ENCODE measurements at regions not wholly inside any gene's neighbourhood (a gene's known extent, or its start where the extent isn't known, plus 50 kb on each side); places are given as distances from the start of the nearest gene placed in this dataset.

DNA sequence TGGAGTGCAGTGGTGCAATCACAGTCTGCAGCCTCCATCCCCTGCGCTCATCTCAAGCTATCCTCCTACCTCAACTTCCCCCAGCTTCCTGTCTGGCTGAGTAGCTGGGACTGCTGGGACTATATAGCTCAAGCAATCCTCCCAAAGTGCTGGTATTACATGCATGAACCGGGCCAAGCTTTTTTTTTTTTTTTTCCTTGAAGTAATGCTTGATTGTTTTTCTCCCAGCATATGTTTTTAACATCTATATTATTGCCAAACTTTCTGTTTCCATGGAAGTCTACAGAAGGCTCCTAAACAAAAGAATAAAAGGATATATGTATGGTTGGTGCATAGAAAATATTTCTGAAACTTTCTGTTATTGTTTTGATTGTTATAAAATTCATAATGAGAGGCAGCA, 853.6 kb downstream of the KCNA4 start:
- H3K9me3 ChIP-seq (ENCODE audit: control insufficient read depth in 1 of 2, insufficient read depth in 1 of 2, low read depth in 1 of 2, low read length in 2 of 2), result no peaks in the 10 kb centered on the region
- no peaks in the 10 kb centered on the region for H4K20me1 ChIP-seq (ENCODE audit: insufficient read depth)
- H3K27ac ChIP-seq (ENCODE audit: low read depth, low read length), result no peak overlapping the region
- no peaks in the 10 kb centered on the region for H3K79me2 ChIP-seq (ENCODE audit: insufficient read depth, low read length)
- intact Hi-C loops (cut with micrococcal nuclease), result loop anchor here (5.0 kb wide), 1 partner anchor 164 kb away; no protein-coding TSS in a partner anchor
- H3K4me3 ChIP-seq (replicated peaks in 1 of 2; ENCODE audit: low read depth in 1 of 2, low read length in 2 of 2), result no peak overlapping the region
- DNase-seq (ENCODE audit: low read depth, low spot score) (no peak), ATAC-seq (no peak)
- H3K4me2 ChIP-seq (ENCODE audit: low read length), result no peak overlapping the region
- no peaks in the 10 kb centered on the region for H3K36me3 ChIP-seq (ENCODE audit: control insufficient read depth in 1 of 2, insufficient read depth in 2 of 2, low read length in 2 of 2)
- TF ChIP-seq TCF7L2 (IDR thresholded peaks at IDR 0.05; ENCODE audit: borderline replicate concordance, extremely low read depth, insufficient read depth, insufficient read length) (no peak), ZNF274 (IDR thresholded peaks at IDR 0.05; ENCODE audit: low read depth, low read length) (no peak), SRF (IDR thresholded peaks at IDR 0.05; ENCODE audit: low read depth) (no peak), SP1 (IDR thresholded peaks at IDR 0.05; ENCODE audit: low read depth) (no peak), SIN3A (IDR thresholded peaks at IDR 0.05; ENCODE audit: low read depth) (no peak), ELF1 (IDR thresholded peaks at IDR 0.05; ENCODE audit: borderline replicate concordance, low read depth) (no peak), ZFX (IDR thresholded peaks at IDR 0.05) (no peak), POLR2AphosphoS5 (IDR thresholded peaks at IDR 0.05; ENCODE audit: low read depth, low read length) (no peak)
- TF ChIP-seq, protein P1, sequence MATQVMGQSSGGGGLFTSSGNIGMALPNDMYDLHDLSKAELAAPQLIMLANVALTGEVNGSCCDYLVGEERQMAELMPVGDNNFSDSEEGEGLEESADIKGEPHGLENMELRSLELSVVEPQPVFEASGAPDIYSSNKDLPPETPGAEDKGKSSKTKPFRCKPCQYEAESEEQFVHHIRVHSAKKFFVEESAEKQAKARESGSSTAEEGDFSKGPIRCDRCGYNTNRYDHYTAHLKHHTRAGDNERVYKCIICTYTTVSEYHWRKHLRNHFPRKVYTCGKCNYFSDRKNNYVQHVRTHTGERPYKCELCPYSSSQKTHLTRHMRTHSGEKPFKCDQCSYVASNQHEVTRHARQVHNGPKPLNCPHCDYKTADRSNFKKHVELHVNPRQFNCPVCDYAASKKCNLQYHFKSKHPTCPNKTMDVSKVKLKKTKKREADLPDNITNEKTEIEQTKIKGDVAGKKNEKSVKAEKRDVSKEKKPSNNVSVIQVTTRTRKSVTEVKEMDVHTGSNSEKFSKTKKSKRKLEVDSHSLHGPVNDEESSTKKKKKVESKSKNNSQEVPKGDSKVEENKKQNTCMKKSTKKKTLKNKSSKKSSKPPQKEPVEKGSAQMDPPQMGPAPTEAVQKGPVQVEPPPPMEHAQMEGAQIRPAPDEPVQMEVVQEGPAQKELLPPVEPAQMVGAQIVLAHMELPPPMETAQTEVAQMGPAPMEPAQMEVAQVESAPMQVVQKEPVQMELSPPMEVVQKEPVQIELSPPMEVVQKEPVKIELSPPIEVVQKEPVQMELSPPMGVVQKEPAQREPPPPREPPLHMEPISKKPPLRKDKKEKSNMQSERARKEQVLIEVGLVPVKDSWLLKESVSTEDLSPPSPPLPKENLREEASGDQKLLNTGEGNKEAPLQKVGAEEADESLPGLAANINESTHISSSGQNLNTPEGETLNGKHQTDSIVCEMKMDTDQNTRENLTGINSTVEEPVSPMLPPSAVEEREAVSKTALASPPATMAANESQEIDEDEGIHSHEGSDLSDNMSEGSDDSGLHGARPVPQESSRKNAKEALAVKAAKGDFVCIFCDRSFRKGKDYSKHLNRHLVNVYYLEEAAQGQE (IDR thresholded peaks at IDR 0.05; ENCODE audit: low read depth), result no peak
- TF ChIP-seq, protein P2, sequence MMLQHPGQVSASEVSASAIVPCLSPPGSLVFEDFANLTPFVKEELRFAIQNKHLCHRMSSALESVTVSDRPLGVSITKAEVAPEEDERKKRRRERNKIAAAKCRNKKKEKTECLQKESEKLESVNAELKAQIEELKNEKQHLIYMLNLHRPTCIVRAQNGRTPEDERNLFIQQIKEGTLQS (IDR thresholded peaks at IDR 0.05), result no peak
- TF ChIP-seq, protein P3, sequence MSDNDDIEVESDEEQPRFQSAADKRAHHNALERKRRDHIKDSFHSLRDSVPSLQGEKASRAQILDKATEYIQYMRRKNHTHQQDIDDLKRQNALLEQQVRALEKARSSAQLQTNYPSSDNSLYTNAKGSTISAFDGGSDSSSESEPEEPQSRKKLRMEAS (IDR thresholded peaks at IDR 0.05), result no peak
- BruUV-seq (replicated peaks), result no TSS peak
- no peaks in the 10 kb centered on the region for H3K27me3 ChIP-seq (ENCODE audit: insufficient read depth, low read length)
- H3K9me2 ChIP-seq (ENCODE audit: insufficient read depth), result no peaks in the 10 kb centered on the region
- CTCF ChIA-PET, result interaction anchor here (0.6 kb wide), 1 partner anchor 610 kb away, joined by 3 read pairs; no protein-coding TSS in a partner anchor
- H2AFZ ChIP-seq (ENCODE audit: low read depth, low read length, poor library complexity, severe bottlenecking), result no peak overlapping the region
- RAD21 ChIA-PET (ENCODE audit: low non-redundant PET in 1 of 2, low total read pairs in 2 of 2, uncharacterized antibody in 2 of 2, unreplicated experiment in 2 of 2), result interaction anchor here in 1 of 2 experiments (0.7 kb wide), 1 partner anchor 17 kb away, joined by 3 read pairs; no protein-coding TSS in a partner anchor
- POLR2A ChIA-PET, result no interaction called here
- H3K9ac ChIP-seq (ENCODE audit: low read length), result no peak overlapping the region
- no peaks in the 10 kb centered on the region for H3K4me1 ChIP-seq (ENCODE audit: control insufficient read depth in 1 of 2, insufficient read depth in 2 of 2, low read length in 2 of 2)
